Activated CD8-positive, alpha-beta memory T cell treated with anti-CD3 and anti-CD28 coated beads, Interleukin-2, amount 10 ng/mL, durations not matched to agents 7 days and 5 days (primary cell): ENCODE measurements at regions not wholly inside any gene's neighbourhood (a gene's known extent, or its start where the extent isn't known, plus 50 kb on each side); places are given as distances from the start of the nearest gene placed in this dataset.

ENCODE experiments used
- ATAC-seq: fragments of 150-1000 bp; cut with Tn5 transposase; one replicate; pipeline ENCODE4 v1.10.0; 2021; ENCODE audit warnings: moderate library complexity
- CTCF ChIA-PET: fragments of 350-600 bp; sonication (Branson Sonifier 250); formaldehyde crosslinking; loops from one replicate; lab custom pipeline; 2021; ENCODE audit warnings: antibody characterized with exemption; lab: Charles Lee
- DNase-seq: peaks from one replicate; pipeline ENCODE4 v3.0.0-alpha.2; 2020
- H3K27ac Mint-ChIP-seq: one replicate; pipeline ENCODE4 v1.8.0; 2021; ENCODE audit warnings: mild to moderate bottlenecking, mixed read lengths
- H3K27me3 Mint-ChIP-seq: one replicate; pipeline ENCODE4 v1.8.0; 2021; ENCODE audit warnings: mixed read lengths
- H3K36me3 Mint-ChIP-seq: one replicate; pipeline ENCODE4 v1.8.0; 2021; ENCODE audit warnings: mild to moderate bottlenecking, mixed read lengths
- H3K4me1 Mint-ChIP-seq: one replicate; pipeline ENCODE4 v1.8.0; 2021; ENCODE audit warnings: mixed read lengths
- H3K4me3 Mint-ChIP-seq: one replicate; pipeline ENCODE4 v1.8.0; 2021; ENCODE audit warnings: mild to moderate bottlenecking, moderate library complexity, mixed read lengths
- H3K9me3 Mint-ChIP-seq: one replicate; pipeline ENCODE4 v1.8.0; 2022; ENCODE audit warnings: low read depth, mixed read lengths

DNA sequence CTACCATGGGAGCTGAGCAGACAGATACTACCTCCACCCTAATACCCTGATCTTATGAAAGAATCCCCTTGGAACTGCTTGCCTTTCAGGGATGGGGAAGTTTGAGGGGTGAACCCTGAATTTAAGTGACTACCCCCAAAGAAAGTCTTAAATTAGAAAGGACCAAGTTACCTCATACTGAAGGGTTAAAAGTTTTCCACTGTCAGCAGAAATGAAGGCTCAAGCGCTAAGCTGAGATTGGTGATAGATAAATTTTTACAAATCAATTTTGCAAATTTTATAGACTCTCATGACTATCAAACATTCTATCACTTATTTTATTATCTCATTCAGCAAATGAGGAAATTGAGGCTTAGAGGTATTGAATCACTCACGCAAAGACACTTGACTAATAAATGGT, 233.2 kb upstream of the THSD7B start:
- H3K27ac Mint-ChIP-seq = no peak overlapping the region
- ATAC-seq (no peak), DNase-seq (no peak)
- H3K36me3 Mint-ChIP-seq = no peaks in the 10 kb centered on the region
- H3K27me3 Mint-ChIP-seq = no peaks in the 10 kb centered on the region
- H3K4me1 Mint-ChIP-seq = no peaks in the 10 kb centered on the region
- no peaks in the 10 kb centered on the region for H3K9me3 Mint-ChIP-seq
- no peak overlapping the region for H3K4me3 Mint-ChIP-seq
- CTCF ChIA-PET = no interaction called here

GRCh38 chr2:136531731-136532130, 233.6 kb upstream of the THSD7B start:
- Mint-ChIP-seq H3K4me3 (no peak overlapping the region), H3K9me3 (no peaks in the 10 kb centered on the region), H3K4me1 (no peaks in the 10 kb centered on the region), H3K27ac (no peak overlapping the region), H3K36me3 (no peaks in the 10 kb centered on the region), H3K27me3 (no peaks in the 10 kb centered on the region)
- ATAC-seq = no peak
- CTCF ChIA-PET = no interaction called here
- DNase-seq = no peak

- CTCF ChIA-PET = no interaction called here
- DNase-seq (no peak), ATAC-seq (no peak)
- Mint-ChIP-seq H3K27ac (no peak overlapping the region), H3K4me3 (no peak overlapping the region), H3K4me1 (no peaks in the 10 kb centered on the region), H3K9me3 (no peaks in the 10 kb centered on the region), H3K27me3 (no peaks in the 10 kb centered on the region), H3K36me3 (no peaks in the 10 kb centered on the region)
Measured at GRCh38 chr2:136530146-136530545, 235.2 kb upstream of the THSD7B start.

DNA sequence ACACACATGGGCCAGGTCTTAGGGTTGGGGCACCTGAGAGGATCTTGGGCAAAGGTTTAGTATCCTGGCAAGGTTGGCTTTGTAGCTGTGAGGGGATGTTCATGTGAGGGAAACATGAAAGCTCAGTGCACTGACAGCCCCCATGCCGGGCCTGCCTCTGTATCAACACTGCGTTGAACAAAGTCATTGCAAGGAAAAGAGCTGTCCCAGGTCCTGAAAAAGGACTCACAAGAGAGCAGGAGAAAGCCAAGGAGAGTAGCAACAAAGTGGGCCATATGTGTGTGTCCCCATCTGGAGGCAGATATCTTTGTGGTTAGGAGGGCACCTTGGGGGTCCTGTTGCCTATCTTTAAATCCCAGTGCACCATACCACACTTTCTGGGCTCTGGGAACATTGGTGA, 237.8 kb upstream of the THSD7B start:
- Mint-ChIP-seq H3K36me3 (no peaks in the 10 kb centered on the region), H3K27ac (no peak overlapping the region), H3K9me3 (no peaks in the 10 kb centered on the region), H3K4me1 (no peaks in the 10 kb centered on the region), H3K4me3 (no peak overlapping the region), H3K27me3 (no peaks in the 10 kb centered on the region)
- CTCF ChIA-PET = no interaction called here
- ATAC-seq (no peak), DNase-seq (no peak)

DNA sequence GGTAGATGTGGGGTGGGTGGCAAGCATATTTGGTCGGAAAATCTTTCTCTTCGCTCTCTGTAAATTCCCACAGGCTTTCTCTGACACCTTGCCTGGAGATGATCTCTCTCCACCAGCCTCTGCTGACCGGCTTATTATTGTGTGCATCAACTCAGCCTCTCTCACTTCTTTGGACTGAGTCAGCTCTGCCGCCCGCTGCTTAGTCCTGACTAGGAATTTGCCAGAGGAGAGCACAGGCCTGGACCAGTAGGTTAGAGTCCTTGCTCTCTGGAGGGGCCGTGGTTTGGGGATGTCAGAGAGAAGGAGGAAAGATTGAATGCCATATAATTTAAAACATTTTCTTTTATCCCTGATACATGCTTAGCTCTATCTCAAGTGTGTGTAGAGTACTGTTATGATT, 242.6 kb upstream of the THSD7B start:
- Mint-ChIP-seq H3K4me1 (no peaks in the 10 kb centered on the region), H3K36me3 (no peaks in the 10 kb centered on the region), H3K9me3 (no peaks in the 10 kb centered on the region), H3K27me3 (peaks cover 3% of the 10 kb centered on the region), H3K4me3 (no peak overlapping the region), H3K27ac (no peak overlapping the region)
- ATAC-seq (no peak), DNase-seq (no peak)
- CTCF ChIA-PET = interaction anchor here (0.8 kb wide), 1 partner anchor 9 kb away, joined by 3 read pairs; no protein-coding TSS in a partner anchor

DNA sequence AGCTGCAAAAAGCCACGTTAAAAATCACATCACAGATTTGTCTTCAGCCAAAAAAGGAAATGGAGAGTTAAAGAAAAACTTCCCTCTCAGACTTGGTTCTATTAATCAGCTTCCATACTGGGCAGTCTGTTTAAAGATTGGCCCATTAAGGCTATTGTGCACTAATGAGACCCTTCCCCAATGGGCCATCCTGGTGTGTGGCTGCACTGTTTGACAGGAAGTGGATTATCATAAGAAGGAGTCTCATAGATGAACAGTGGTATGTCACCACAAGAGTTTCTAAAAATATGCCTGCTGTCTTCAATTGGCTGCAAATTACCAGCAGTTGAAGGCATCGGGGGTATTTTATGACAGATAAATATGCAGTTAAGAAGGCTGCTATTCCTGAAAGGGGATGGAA, 247.6 kb upstream of the THSD7B start:
- no peaks in the 10 kb centered on the region for H3K36me3 Mint-ChIP-seq
- H3K4me3 Mint-ChIP-seq = no peak overlapping the region
- no peaks in the 10 kb centered on the region for H3K9me3 Mint-ChIP-seq
- peaks cover 15% of the 10 kb centered on the region for H3K27me3 Mint-ChIP-seq
- H3K4me1 Mint-ChIP-seq = no peaks in the 10 kb centered on the region
- no peak for DNase-seq
- H3K27ac Mint-ChIP-seq = no peak overlapping the region
- no peak for ATAC-seq
- CTCF ChIA-PET = no interaction called here

GRCh38 chr2:136510244-136510643, 255.1 kb upstream of the THSD7B start:
- H3K4me1 Mint-ChIP-seq = no peaks in the 10 kb centered on the region
- no peak overlapping the region for H3K4me3 Mint-ChIP-seq
- H3K9me3 Mint-ChIP-seq = no peaks in the 10 kb centered on the region
- no peak for DNase-seq
- CTCF ChIA-PET = no interaction called here
- ATAC-seq = no peak
- peaks cover 8% of the 10 kb centered on the region for H3K27me3 Mint-ChIP-seq
- no peak overlapping the region for H3K27ac Mint-ChIP-seq
- H3K36me3 Mint-ChIP-seq = no peaks in the 10 kb centered on the region

DNA sequence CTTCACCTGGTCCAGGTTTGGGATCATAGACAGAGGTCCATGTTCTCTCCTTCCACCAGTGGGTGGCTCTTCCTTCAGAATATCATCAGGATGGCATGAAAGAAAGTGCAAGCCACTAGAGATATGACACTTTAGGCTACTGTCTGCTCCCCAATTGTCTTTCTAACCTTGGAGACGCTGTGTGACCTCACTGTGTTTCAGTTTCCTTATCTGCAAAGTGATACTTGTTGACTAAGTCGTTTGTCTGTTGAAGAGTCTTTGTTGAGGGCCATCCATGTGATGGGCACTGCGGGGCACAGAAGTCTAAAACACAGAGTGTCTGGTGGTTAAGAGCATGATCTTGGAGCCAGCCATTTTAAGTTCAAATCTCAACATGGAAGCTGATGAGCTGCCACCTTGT, 259.9 kb upstream of the THSD7B start:
- Mint-ChIP-seq H3K36me3 (no peaks in the 10 kb centered on the region), H3K27ac (no peak overlapping the region), H3K27me3 (peaks cover 2% of the 10 kb centered on the region)

GRCh38 chr2:136502660-136503059, 262.7 kb upstream of the THSD7B start:
- CTCF ChIA-PET = no interaction called here

More for the DNA sequence above, 259.9 kb upstream of the THSD7B start:
- no peaks in the 10 kb centered on the region for H3K4me1 Mint-ChIP-seq
- DNase-seq = no peak
- no peak overlapping the region for H3K4me3 Mint-ChIP-seq
- CTCF ChIA-PET = interaction anchor here (1.5 kb wide), 1 partner anchor 11 kb away, joined by 3 read pairs; no protein-coding TSS in a partner anchor
- H3K9me3 Mint-ChIP-seq = no peaks in the 10 kb centered on the region
- no peak for ATAC-seq

GRCh38 chr2:136497709-136498108, 267.6 kb upstream of the THSD7B start:
- Mint-ChIP-seq H3K9me3 (no peaks in the 10 kb centered on the region), H3K4me1 (no peaks in the 10 kb centered on the region), H3K4me3 (no peak overlapping the region), H3K27ac (no peak overlapping the region), H3K36me3 (no peaks in the 10 kb centered on the region), H3K27me3 (no peaks in the 10 kb centered on the region)
- no peak for DNase-seq
- ATAC-seq = no peak
- CTCF ChIA-PET = interaction anchor here (0.6 kb wide), 1 partner anchor 203 kb away, joined by 5 read pairs; no protein-coding TSS in a partner anchor

More at GRCh38 chr2:136502660-136503059, 262.7 kb upstream of the THSD7B start:
- Mint-ChIP-seq H3K36me3 (no peaks in the 10 kb centered on the region), H3K27ac (no peak overlapping the region), H3K9me3 (no peaks in the 10 kb centered on the region), H3K4me1 (no peaks in the 10 kb centered on the region), H3K4me3 (no peak overlapping the region), H3K27me3 (no peaks in the 10 kb centered on the region)
- DNase-seq (no peak), ATAC-seq (no peak)

GRCh38 chr2:136496966-136497365, 268.4 kb upstream of the THSD7B start:
- Mint-ChIP-seq H3K27me3 (no peaks in the 10 kb centered on the region), H3K4me1 (no peaks in the 10 kb centered on the region), H3K36me3 (no peaks in the 10 kb centered on the region), H3K4me3 (no peak overlapping the region), H3K27ac (no peak overlapping the region), H3K9me3 (no peaks in the 10 kb centered on the region)
- CTCF ChIA-PET = interaction anchor here (0.6 kb wide), 1 partner anchor 202 kb away, joined by 5 read pairs; no protein-coding TSS in a partner anchor
- no peak for DNase-seq
- ATAC-seq = no peak

DNA sequence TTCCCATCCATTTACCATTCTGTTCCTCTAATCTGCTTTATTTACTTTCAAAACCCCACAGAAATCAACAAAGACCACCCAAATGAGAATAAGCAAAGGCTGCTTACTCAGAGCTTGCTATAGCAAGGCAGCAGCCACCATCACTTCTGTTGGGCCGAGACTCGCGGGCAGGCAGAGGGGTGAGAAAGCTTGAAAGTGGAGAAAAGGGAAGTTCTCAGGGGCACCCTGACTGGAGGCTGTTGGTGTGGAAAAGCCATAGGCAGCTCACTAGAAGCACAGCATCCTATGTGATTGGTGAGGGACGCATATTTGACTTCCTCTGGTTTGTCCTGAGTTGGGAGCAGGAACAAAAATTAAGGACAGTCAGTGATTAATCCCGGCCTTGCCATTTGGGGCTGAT, 269.7 kb upstream of the THSD7B start:
- no peaks in the 10 kb centered on the region for H3K4me1 Mint-ChIP-seq
- DNase-seq = no peak
- no peak for ATAC-seq
- no peaks in the 10 kb centered on the region for H3K9me3 Mint-ChIP-seq
- no peak overlapping the region for H3K4me3 Mint-ChIP-seq
- no peaks in the 10 kb centered on the region for H3K36me3 Mint-ChIP-seq
- H3K27me3 Mint-ChIP-seq = no peaks in the 10 kb centered on the region
- no peak overlapping the region for H3K27ac Mint-ChIP-seq
- CTCF ChIA-PET = no interaction called here

DNA sequence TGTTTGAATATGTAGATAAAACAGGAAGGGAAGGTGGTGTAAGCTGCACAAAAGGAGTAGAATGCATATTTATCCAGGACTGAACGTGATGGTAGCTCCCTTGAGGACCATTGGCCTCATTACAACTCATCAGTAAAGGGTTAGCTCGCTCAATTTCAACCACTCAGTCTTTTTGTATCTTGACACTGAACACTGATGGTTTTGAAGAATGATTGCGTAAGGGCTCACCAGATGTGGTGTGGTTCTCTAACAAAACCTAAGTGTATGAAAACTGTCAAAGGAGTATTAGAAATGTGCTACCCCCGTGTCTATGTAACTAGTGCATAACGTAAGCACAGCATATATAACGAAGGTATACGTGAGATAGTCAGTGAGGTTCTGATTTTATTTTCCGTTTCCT, 272.4 kb upstream of the THSD7B start:
- DNase-seq (no peak), ATAC-seq (no peak)
- Mint-ChIP-seq H3K9me3 (no peaks in the 10 kb centered on the region), H3K4me3 (no peak overlapping the region), H3K36me3 (no peaks in the 10 kb centered on the region), H3K4me1 (no peaks in the 10 kb centered on the region), H3K27me3 (no peaks in the 10 kb centered on the region), H3K27ac (no peak overlapping the region)
- CTCF ChIA-PET = no interaction called here

GRCh38 chr2:136490100-136490499, 275.2 kb upstream of the THSD7B start:
- H3K27me3 Mint-ChIP-seq = no peaks in the 10 kb centered on the region
- ATAC-seq = no peak
- no peaks in the 10 kb centered on the region for H3K36me3 Mint-ChIP-seq
- CTCF ChIA-PET = no interaction called here
- no peak overlapping the region for H3K27ac Mint-ChIP-seq
- no peak for DNase-seq
- no peaks in the 10 kb centered on the region for H3K9me3 Mint-ChIP-seq
- H3K4me1 Mint-ChIP-seq = no peaks in the 10 kb centered on the region
- no peak overlapping the region for H3K4me3 Mint-ChIP-seq

DNA sequence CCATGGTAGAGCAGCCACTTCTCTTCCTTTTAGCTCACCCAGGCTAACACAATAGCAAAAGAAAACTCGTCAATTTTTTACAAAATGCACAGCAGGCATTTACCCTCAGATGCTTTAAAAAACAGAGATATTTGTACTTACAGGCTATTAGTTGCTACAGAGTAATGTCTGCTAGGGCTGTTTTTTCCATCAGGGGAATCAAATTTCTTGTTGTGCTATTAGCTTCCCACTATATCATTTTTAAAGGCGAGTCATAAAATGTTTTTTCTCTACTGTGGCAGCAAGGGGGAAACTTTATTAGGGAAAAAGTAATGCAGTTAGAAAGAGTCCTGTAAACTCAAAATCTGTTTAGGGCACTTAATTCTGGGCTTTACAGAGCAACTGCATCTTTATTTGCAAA, 277.9 kb upstream of the THSD7B start:
- DNase-seq (no peak), ATAC-seq (no peak)
- no peaks in the 10 kb centered on the region for H3K9me3 Mint-ChIP-seq
- no peak overlapping the region for H3K27ac Mint-ChIP-seq
- H3K36me3 Mint-ChIP-seq = no peaks in the 10 kb centered on the region
- no peak overlapping the region for H3K4me3 Mint-ChIP-seq
- peaks cover 3% of the 10 kb centered on the region for H3K27me3 Mint-ChIP-seq
- no peaks in the 10 kb centered on the region for H3K4me1 Mint-ChIP-seq
- CTCF ChIA-PET = no interaction called here
